MM.1S (cell line): ENCODE measurements at regions not wholly inside any gene's neighbourhood (a gene's known extent, or its start where the extent isn't known, plus 50 kb on each side); places are given as distances from the start of the nearest gene placed in this dataset.

ENCODE experiments used
- EZH2 ChIP-seq: fragments of 300-600 bp; sonication (generic); optimal IDR thresholded peaks from 2 replicates; pipeline ENCODE3; 2017; ENCODE audit warnings: low read depth, mild to moderate bottlenecking, antibody characterized with exemption, low read length, mixed read lengths
- EZH2phosphoT487 ChIP-seq: fragments of 300-600 bp; sonication (generic); IDR thresholded peaks from 2 replicates; pipeline ENCODE4 v1.6.1; 2018; ENCODE audit warnings: antibody characterized with exemption, low read length
- TF ChIP-seq, protein P1 (sequence below): fragments of 300-600 bp; sonication (generic); IDR thresholded peaks from 2 replicates; pipeline ENCODE4 v1.5.1; 2016; ENCODE audit warnings: antibody characterized with exemption, low read length, mixed read lengths

- TF ChIP-seq EZH2 = no peak
- TF ChIP-seq, protein P1, sequence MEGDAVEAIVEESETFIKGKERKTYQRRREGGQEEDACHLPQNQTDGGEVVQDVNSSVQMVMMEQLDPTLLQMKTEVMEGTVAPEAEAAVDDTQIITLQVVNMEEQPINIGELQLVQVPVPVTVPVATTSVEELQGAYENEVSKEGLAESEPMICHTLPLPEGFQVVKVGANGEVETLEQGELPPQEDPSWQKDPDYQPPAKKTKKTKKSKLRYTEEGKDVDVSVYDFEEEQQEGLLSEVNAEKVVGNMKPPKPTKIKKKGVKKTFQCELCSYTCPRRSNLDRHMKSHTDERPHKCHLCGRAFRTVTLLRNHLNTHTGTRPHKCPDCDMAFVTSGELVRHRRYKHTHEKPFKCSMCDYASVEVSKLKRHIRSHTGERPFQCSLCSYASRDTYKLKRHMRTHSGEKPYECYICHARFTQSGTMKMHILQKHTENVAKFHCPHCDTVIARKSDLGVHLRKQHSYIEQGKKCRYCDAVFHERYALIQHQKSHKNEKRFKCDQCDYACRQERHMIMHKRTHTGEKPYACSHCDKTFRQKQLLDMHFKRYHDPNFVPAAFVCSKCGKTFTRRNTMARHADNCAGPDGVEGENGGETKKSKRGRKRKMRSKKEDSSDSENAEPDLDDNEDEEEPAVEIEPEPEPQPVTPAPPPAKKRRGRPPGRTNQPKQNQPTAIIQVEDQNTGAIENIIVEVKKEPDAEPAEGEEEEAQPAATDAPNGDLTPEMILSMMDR = no peak
- no peak for TF ChIP-seq EZH2phosphoT487
These were observed 395.1 kb downstream of the CETN3 start for GRCh38 chr5:90014420-90014819.
